Mesothelial cell of epicardium (in vitro differentiated cells): ENCODE measurements at regions not wholly inside any gene's neighbourhood (a gene's known extent, or its start where the extent isn't known, plus 50 kb on each side); places are given as distances from the start of the nearest gene placed in this dataset.

Source experiments
- DNase-seq, 2 experiments: peaks; one replicate each; pipeline ENCODE4 v3.0.0; 2021; ENCODE audit warnings: low spot score in 2 of 2; ENCODE audit not compliant: unreplicated experiment in 2 of 2
- H3K27ac Mint-ChIP-seq: 2 replicates; pipeline ENCODE4 v1.8.0; 2021; ENCODE audit warnings: mixed read lengths
- H3K27me3 Mint-ChIP-seq: 2 replicates; pipeline ENCODE4 v1.8.0; 2021; ENCODE audit warnings: low read depth, mixed read lengths
- H3K36me3 Mint-ChIP-seq: 2 replicates; pipeline ENCODE4 v1.8.0; 2021; ENCODE audit warnings: mixed read lengths
- H3K4me1 Mint-ChIP-seq: 2 replicates; pipeline ENCODE4 v1.8.0; 2021; ENCODE audit warnings: mixed read lengths
- H3K4me3 Mint-ChIP-seq: 2 replicates; pipeline ENCODE4 v1.8.0; 2021; ENCODE audit warnings: mild to moderate bottlenecking, moderate library complexity, mixed read lengths
- H3K9me3 Mint-ChIP-seq: 2 replicates; pipeline ENCODE4 v1.8.0; 2021; ENCODE audit warnings: mixed read lengths
- CTCF ChIP-seq: fragments of 200-600 bp; sonication (generic); IDR thresholded peaks from one replicate; pipeline ENCODE4 v1.5.0; 2021; ENCODE audit warnings: antibody characterized with exemption; ENCODE audit not compliant: unreplicated experiment

- Mint-ChIP-seq H3K36me3 (no peaks in the 10 kb centered on the region), H3K4me1 (peaks cover 16% of the 10 kb centered on the region), H3K27me3 (no peaks in the 10 kb centered on the region), H3K9me3 (peaks cover 4% of the 10 kb centered on the region), H3K4me3 (no peak overlapping the region), H3K27ac (peak overlapping the region; percentile 51)
- TF ChIP-seq CTCF, result no peak
- DNase-seq, result no peak
Observed at GRCh38 chr14:41403360-41403759, 203.3 kb upstream of the LRFN5 start.

GRCh38 chr14:41397926-41398325 is 208.8 kb upstream of the LRFN5 start:
- no peak overlapping the region for H3K4me3 Mint-ChIP-seq
- no peak for TF ChIP-seq CTCF
- H3K4me1 Mint-ChIP-seq, result peaks cover 7% of the 10 kb centered on the region
- H3K36me3 Mint-ChIP-seq, result no peaks in the 10 kb centered on the region
- H3K27me3 Mint-ChIP-seq, result no peaks in the 10 kb centered on the region
- DNase-seq, result no peak
- H3K9me3 Mint-ChIP-seq, result no peaks in the 10 kb centered on the region
- H3K27ac Mint-ChIP-seq, result no peak overlapping the region

GRCh38 chr14:41393512-41393911 is 213.2 kb upstream of the LRFN5 start:
- Mint-ChIP-seq H3K4me1 (peaks cover 5% of the 10 kb centered on the region), H3K9me3 (no peaks in the 10 kb centered on the region), H3K27ac (no peak overlapping the region), H3K36me3 (no peaks in the 10 kb centered on the region), H3K4me3 (no peak overlapping the region), H3K27me3 (no peaks in the 10 kb centered on the region)
- DNase-seq, result no peak
- no peak for TF ChIP-seq CTCF

- TF ChIP-seq CTCF, result no peak
- DNase-seq, result no peak
- Mint-ChIP-seq H3K9me3 (no peaks in the 10 kb centered on the region), H3K27ac (no peak overlapping the region), H3K27me3 (no peaks in the 10 kb centered on the region), H3K4me1 (no peaks in the 10 kb centered on the region), H3K4me3 (no peak overlapping the region), H3K36me3 (no peaks in the 10 kb centered on the region)
Observed at GRCh38 chr14:41392226-41392625, 214.4 kb upstream of the LRFN5 start.

- TF ChIP-seq CTCF, result no peak
- Mint-ChIP-seq H3K27ac (no peak overlapping the region), H3K4me3 (no peak overlapping the region), H3K4me1 (no peaks in the 10 kb centered on the region), H3K27me3 (no peaks in the 10 kb centered on the region), H3K9me3 (no peaks in the 10 kb centered on the region), H3K36me3 (no peaks in the 10 kb centered on the region)
- no peak for DNase-seq
Observed at GRCh38 chr14:41389355-41389754, 217.3 kb upstream of the LRFN5 start.

GRCh38 chr14:41385797-41386196 is 220.9 kb upstream of the LRFN5 start:
- no peaks in the 10 kb centered on the region for H3K4me1 Mint-ChIP-seq
- no peak overlapping the region for H3K4me3 Mint-ChIP-seq
- no peaks in the 10 kb centered on the region for H3K9me3 Mint-ChIP-seq
- no peaks in the 10 kb centered on the region for H3K27me3 Mint-ChIP-seq
- no peak overlapping the region for H3K27ac Mint-ChIP-seq
- DNase-seq, result no peak
- H3K36me3 Mint-ChIP-seq, result no peaks in the 10 kb centered on the region
- no peak for TF ChIP-seq CTCF
